Endodermal cell (in vitro differentiated cells): ENCODE measurements at regions not wholly inside any gene's neighbourhood (a gene's known extent, or its start where the extent isn't known, plus 50 kb on each side); places are given as distances from the start of the nearest gene placed in this dataset.
"Not testable (repeated sequence)": the region's sequence is repeated elsewhere in the genome, so short reads cannot be mapped to it uniquely, and the experiment has no call there.

Experiments used
- DNase-seq: peaks from one replicate; pipeline ENCODE4 v3.0.0-alpha.2; 2017
- H3K27ac ChIP-seq: 2 replicates; pipeline ENCODE4 v1.5.1; 2013; ENCODE audit warnings: mild to moderate bottlenecking, low read depth, low read length, moderate library complexity
- H3K27me3 ChIP-seq: 2 replicates; pipeline ENCODE4 v1.6.1; 2013; ENCODE audit warnings: mild to moderate bottlenecking, low read length, moderate library complexity; ENCODE audit not compliant: insufficient read depth, control insufficient read depth, poor library complexity, severe bottlenecking
- H3K36me3 ChIP-seq: 2 replicates; pipeline ENCODE4 v1.7.0; 2013; ENCODE audit warnings: mild to moderate bottlenecking, low read length, moderate library complexity; ENCODE audit not compliant: control insufficient read depth, insufficient read depth
- H3K4me1 ChIP-seq: one replicate; pipeline ENCODE4 v1.7.0; 2013; ENCODE audit warnings: low read length; ENCODE audit not compliant: control insufficient read depth, insufficient read depth
- H3K4me3 ChIP-seq: 2 replicates; pipeline ENCODE4 v1.5.1; 2013; ENCODE audit warnings: mild to moderate bottlenecking, low read length, moderate library complexity
- H3K9ac ChIP-seq: 2 replicates; pipeline ENCODE4 v1.6.1; 2013; ENCODE audit warnings: mild to moderate bottlenecking, low read length, moderate library complexity; ENCODE audit not compliant: poor library complexity, severe bottlenecking; ENCODE audit errors: extremely low read depth
- H3K9me3 ChIP-seq: 2 replicates; pipeline ENCODE4 v1.6.1; 2013; ENCODE audit warnings: mild to moderate bottlenecking, low read length, moderate library complexity; ENCODE audit not compliant: control insufficient read depth
- H3K27ac Mint-ChIP-seq: 2 replicates; pipeline ENCODE4 v1.8.0; 2020; ENCODE audit warnings: mixed read lengths
- H3K27me3 Mint-ChIP-seq: 2 replicates; pipeline ENCODE4 v1.8.0; 2021; ENCODE audit warnings: mild to moderate bottlenecking, mixed read lengths; ENCODE audit not compliant: insufficient read depth
- H3K36me3 Mint-ChIP-seq: 2 replicates; pipeline ENCODE4 v1.8.0; 2020; ENCODE audit warnings: low read depth, mixed read lengths
- H3K4me1 Mint-ChIP-seq: 2 replicates; pipeline ENCODE4 v1.8.0; 2020; ENCODE audit warnings: mixed read lengths
- H3K4me3 Mint-ChIP-seq: 2 replicates; pipeline ENCODE4 v1.8.0; 2020; ENCODE audit warnings: mild to moderate bottlenecking, moderate library complexity, mixed read lengths
- H3K9me3 Mint-ChIP-seq: 2 replicates; pipeline ENCODE4 v1.8.0; 2020; ENCODE audit warnings: mild to moderate bottlenecking, mixed read lengths
- WGBS, 2 experiments: methylation state at CpG; one replicate each; pipeline versions ENCODE4 v1.1.5 to v1.1.7; 2013; ENCODE audit warnings: missing lambda C conversion rate in 2 of 2, mixed read lengths in 1 of 2; ENCODE audit not compliant: insufficient coverage in 1 of 2, insufficient read length in 1 of 2; 5-methylcytosine and 5-hydroxymethylcytosine counted together
- TF ChIP-seq, protein P1 (sequence below): fragments of 200-600 bp; sonication (generic); conservative IDR thresholded peaks from 2 replicates; pipeline ENCODE4 v1.5.0; 2021; ENCODE audit warnings: antibody characterized with exemption, mild to moderate bottlenecking

DNA sequence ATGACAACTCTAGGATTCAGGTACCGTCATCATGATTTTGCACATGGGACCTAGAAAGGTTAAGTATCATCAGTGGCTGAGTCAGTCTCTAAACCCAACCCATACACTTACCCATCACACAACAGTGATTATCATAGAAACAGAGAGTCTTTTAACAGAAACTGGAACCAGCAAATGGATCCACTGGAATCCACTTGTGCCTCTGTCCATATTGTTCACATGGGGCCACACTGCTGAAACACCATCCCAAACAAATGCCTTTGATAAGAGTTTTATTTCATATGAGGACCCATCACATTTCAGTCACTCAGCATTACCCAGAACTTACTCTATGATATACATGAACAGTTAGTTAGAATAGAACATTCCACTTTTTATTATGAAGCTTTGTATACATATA, 430.0 kb downstream of the STK39 start:
- WGBS, 2 experiments: 94% methylated on average over 1 of the region's 1 CpG; no CpG with 5 or more reads in 1 of the 2 experiments
- Histone ChIP-seq H3K27ac (no peak overlapping the region), H3K9ac (no peak overlapping the region), H3K36me3 (no peaks in the 10 kb centered on the region), H3K27me3 (peaks cover 7% of the 10 kb centered on the region), H3K9me3 (peaks cover 3% of the 10 kb centered on the region), H3K4me3 (no peak overlapping the region), H3K4me1 (peaks cover 4% of the 10 kb centered on the region)
- Mint-ChIP-seq H3K36me3 (no peaks in the 10 kb centered on the region), H3K27ac (no peak overlapping the region), H3K9me3 (peaks cover 2% of the 10 kb centered on the region), H3K4me1 (peaks cover 26% of the 10 kb centered on the region), H3K27me3 (no peaks in the 10 kb centered on the region), H3K4me3 (no peak overlapping the region)
- TF ChIP-seq, protein P1, sequence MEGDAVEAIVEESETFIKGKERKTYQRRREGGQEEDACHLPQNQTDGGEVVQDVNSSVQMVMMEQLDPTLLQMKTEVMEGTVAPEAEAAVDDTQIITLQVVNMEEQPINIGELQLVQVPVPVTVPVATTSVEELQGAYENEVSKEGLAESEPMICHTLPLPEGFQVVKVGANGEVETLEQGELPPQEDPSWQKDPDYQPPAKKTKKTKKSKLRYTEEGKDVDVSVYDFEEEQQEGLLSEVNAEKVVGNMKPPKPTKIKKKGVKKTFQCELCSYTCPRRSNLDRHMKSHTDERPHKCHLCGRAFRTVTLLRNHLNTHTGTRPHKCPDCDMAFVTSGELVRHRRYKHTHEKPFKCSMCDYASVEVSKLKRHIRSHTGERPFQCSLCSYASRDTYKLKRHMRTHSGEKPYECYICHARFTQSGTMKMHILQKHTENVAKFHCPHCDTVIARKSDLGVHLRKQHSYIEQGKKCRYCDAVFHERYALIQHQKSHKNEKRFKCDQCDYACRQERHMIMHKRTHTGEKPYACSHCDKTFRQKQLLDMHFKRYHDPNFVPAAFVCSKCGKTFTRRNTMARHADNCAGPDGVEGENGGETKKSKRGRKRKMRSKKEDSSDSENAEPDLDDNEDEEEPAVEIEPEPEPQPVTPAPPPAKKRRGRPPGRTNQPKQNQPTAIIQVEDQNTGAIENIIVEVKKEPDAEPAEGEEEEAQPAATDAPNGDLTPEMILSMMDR: no peak
- DNase-seq: no peak

DNA sequence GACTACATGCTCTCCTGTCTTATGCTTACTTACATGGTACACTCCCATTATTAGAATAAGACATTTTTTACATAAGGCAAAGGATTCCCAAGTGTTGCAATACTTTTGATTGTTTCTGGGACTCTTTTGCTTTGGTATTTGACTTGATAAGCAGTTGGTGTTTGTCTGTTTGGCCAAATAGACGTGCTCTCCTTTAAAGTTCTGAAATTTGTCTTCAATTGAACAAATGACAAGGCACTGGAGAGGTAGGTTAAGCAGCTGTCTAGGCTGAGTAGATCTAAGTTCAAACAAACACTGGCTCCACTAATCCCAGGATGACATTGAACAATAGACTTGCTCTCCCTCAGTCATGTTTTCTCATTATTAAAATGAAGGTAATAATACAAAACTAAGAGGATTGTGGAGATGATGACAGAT, 430.5 kb downstream of the STK39 start:
- no peak overlapping the region for H3K4me3 Mint-ChIP-seq
- H3K9ac ChIP-seq: no peak overlapping the region
- H3K27me3 Mint-ChIP-seq: no peaks in the 10 kb centered on the region
- peaks cover 2% of the 10 kb centered on the region for H3K9me3 Mint-ChIP-seq
- H3K27ac ChIP-seq: no peak overlapping the region
- WGBS, 2 experiments: 91% methylated on average over 1 of the region's 1 CpG; no CpG with 5 or more reads in 1 of the 2 experiments
- peaks cover 4% of the 10 kb centered on the region for H3K4me1 ChIP-seq
- TF ChIP-seq, protein P1: no peak
- no peaks in the 10 kb centered on the region for H3K36me3 ChIP-seq
- peaks cover 26% of the 10 kb centered on the region for H3K4me1 Mint-ChIP-seq
- H3K36me3 Mint-ChIP-seq: no peaks in the 10 kb centered on the region
- no peak for DNase-seq
- peaks cover 3% of the 10 kb centered on the region for H3K9me3 ChIP-seq
- no peak overlapping the region for H3K27ac Mint-ChIP-seq
- H3K27me3 ChIP-seq: peaks cover 1% of the 10 kb centered on the region
- no peak overlapping the region for H3K4me3 ChIP-seq

DNA sequence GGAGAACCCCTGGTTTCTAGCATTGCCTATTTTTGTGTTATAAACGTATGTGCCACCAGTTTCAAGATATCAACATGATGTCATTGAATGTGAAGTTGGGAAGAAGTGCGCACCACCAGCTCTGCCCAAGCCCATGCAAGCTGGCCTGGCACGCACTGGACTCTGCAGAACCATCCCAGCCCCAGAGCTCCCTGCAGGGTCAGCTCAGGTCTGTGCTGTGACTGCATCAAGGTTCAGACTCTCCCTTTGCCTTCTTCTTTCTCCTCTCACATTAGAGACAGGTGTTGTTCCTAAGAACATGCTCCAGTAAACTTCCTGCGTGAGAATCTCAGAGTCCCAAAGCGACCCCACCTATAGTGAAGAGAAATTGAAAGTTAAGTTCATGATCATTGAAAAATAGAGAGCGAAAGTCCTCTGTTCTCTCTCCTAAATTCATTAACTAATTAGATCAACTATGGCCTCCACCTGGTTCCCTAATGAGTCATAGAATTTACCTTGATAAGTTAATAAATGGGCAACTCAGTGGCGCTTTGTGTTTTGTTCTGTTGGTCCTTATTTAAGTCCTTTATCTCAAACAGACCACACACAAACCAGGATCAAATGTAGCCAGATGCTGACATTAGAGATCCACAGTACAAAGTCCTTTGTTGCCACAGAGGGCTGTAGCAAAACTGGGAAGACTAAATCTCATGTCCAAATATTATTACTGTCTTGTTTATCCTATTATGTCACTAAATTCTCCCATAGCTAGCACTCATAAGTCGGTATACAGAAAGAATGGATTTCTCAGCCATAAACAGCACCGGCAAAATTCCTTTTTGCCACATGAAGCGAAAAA, 432.3 kb downstream of the STK39 start:
- Mint-ChIP-seq H3K9me3 (peaks cover 7% of the 10 kb centered on the region), H3K36me3 (peaks cover 2% of the 10 kb centered on the region), H3K4me3 (no peak overlapping the region), H3K4me1 (peaks cover 21% of the 10 kb centered on the region), H3K27ac (no peak overlapping the region), H3K27me3 (no peaks in the 10 kb centered on the region)
- H3K36me3 ChIP-seq: no peaks in the 10 kb centered on the region
- no peak overlapping the region for H3K9ac ChIP-seq
- peaks cover 4% of the 10 kb centered on the region for H3K4me1 ChIP-seq
- DNase-seq: no peak
- 85 to 89% methylated on average over 5 to 10 of the region's 10 CpGs for WGBS, 2 experiments
- TF ChIP-seq, protein P1: no peak
- H3K27me3 ChIP-seq: no peaks in the 10 kb centered on the region
- H3K4me3 ChIP-seq: peak overlapping the region; percentile 1
- H3K9me3 ChIP-seq: peaks cover 6% of the 10 kb centered on the region
- no peak overlapping the region for H3K27ac ChIP-seq

DNA sequence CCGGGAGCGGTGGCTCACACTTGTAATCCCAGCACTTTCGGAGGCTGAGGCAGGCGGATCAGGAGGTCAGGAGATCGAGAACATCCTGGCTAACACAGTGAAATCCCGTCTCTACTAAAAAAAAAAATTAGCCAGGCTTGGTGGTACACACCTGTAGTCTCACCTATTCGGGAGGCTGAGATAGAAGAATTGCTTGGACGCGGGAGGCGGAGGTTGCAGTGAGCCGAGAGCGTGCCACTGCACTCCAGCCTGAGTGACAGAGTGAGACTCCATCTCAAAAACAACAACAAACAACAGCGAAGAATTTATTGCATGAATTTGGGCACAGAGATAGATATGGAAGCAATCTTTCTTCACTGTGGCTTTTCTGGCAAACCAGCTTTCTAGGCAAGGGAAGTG, 432.9 kb downstream of the STK39 start:
- H3K27ac Mint-ChIP-seq, H3K4me3 Mint-ChIP-seq, H3K36me3 Mint-ChIP-seq, H3K9ac ChIP-seq, H3K36me3 ChIP-seq, H3K4me3 ChIP-seq, DNase-seq, H3K27me3 ChIP-seq, H3K9me3 ChIP-seq, H3K27ac ChIP-seq, H3K4me1 ChIP-seq, H3K27me3 Mint-ChIP-seq: not testable (repeated sequence)
- WGBS, 2 experiments: 94 to 97% methylated on average over 13 of the region's 13 CpGs
- H3K9me3 Mint-ChIP-seq: peaks cover 13% of the 10 kb centered on the region
- peaks cover 21% of the 10 kb centered on the region for H3K4me1 Mint-ChIP-seq

DNA sequence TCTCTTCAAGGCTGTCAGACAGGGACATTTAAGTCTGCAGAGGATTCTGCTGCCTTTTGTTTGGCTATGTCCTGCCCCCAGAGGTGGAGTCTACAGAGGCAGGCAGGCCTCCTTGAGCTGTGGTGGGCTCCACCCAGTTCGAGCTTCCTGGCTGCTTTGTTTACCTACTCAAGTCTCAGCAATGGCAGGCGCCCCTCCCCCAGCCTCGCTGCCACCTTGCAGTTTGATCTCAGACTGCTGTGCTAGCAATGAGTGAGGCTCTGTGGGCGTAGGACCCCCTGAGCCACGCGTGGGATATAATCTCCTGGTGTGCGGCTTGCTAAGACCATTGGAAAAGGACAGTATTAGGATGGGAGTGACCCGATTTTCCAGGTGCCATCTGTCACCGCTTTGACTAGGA, 437.6 kb downstream of the STK39 start:
- not testable (repeated sequence) for H3K27ac ChIP-seq, H3K4me3 Mint-ChIP-seq, H3K4me1 ChIP-seq, H3K27ac Mint-ChIP-seq, H3K9me3 ChIP-seq, H3K36me3 Mint-ChIP-seq, H3K27me3 ChIP-seq, H3K36me3 ChIP-seq, DNase-seq, H3K4me3 ChIP-seq, H3K9ac ChIP-seq, H3K4me1 Mint-ChIP-seq, H3K27me3 Mint-ChIP-seq
- 83 to 84% methylated on average over 1 to 9 of the region's 9 CpGs for WGBS, 2 experiments
- H3K9me3 Mint-ChIP-seq: peaks cover 46% of the 10 kb centered on the region
